Activated CD4-positive, alpha-beta T cell treated with anti-CD3 and anti-CD28 coated beads, Interleukin-2, amount 10 ng/mL, durations not matched to agents 7 days and 5 days (primary cell): ENCODE measurements at regions not wholly inside any gene's neighbourhood (a gene's known extent, or its start where the extent isn't known, plus 50 kb on each side); places are given as distances from the start of the nearest gene placed in this dataset.
"Not testable (repeated sequence)": the region's sequence is repeated elsewhere in the genome, so short reads cannot be mapped to it uniquely, and the experiment has no call there.

Experiments used
- CTCF ChIA-PET: fragments of 350-600 bp; sonication (Branson Sonifier 250); formaldehyde crosslinking; loops from one replicate; lab custom pipeline; 2021; ENCODE audit warnings: antibody characterized with exemption; lab: Charles Lee
- POLR2A ChIA-PET: fragments of 350-600 bp; sonication (Branson Sonifier 250); formaldehyde crosslinking; loops from one replicate; lab custom pipeline; 2021; ENCODE audit warnings: antibody characterized with exemption; lab: Charles Lee
- DNase-seq: peaks from one replicate; pipeline ENCODE4 v3.0.0-alpha.2; 2020
- H3K27ac Mint-ChIP-seq: one replicate; pipeline ENCODE4 v1.8.0; 2021; ENCODE audit warnings: mild to moderate bottlenecking, moderate library complexity, mixed read lengths
- H3K27me3 Mint-ChIP-seq: one replicate; pipeline ENCODE4 v1.8.0; 2021; ENCODE audit warnings: mixed read lengths
- H3K36me3 Mint-ChIP-seq: one replicate; pipeline ENCODE4 v1.8.0; 2021; ENCODE audit warnings: low read depth, mixed read lengths
- H3K4me1 Mint-ChIP-seq: one replicate; pipeline ENCODE4 v1.8.0; 2021; ENCODE audit warnings: mixed read lengths
- H3K4me3 Mint-ChIP-seq: one replicate; pipeline ENCODE4 v1.8.0; 2021; ENCODE audit warnings: mild to moderate bottlenecking, moderate library complexity, mixed read lengths
- H3K9me3 Mint-ChIP-seq: one replicate; pipeline ENCODE4 v1.8.0; 2021; ENCODE audit warnings: mixed read lengths

DNA sequence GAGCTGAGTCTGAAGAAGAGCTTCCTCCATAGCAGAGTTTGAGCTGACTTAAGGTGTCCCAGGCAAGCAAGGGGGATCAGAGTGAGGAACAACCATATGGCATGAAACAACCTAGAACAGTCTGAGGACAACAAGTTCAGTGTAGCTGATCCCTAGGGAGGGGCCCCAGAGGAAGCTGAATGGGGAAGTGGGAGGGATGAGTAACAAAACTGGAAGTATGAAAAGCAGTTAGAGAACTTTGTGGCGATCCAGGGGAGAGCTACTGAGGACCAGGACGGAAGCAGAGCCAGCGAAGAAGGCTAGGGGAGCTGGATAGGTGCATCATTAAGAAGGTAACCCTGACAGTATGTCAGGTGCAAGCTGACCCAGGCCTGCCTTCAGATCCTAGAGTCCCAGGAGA, 580.8 kb downstream of the BNC2 start:
- H3K36me3 Mint-ChIP-seq, result no peaks in the 10 kb centered on the region
- DNase-seq, result no peak
- no peak overlapping the region for H3K27ac Mint-ChIP-seq
- CTCF ChIA-PET, result no interaction called here
- no peaks in the 10 kb centered on the region for H3K4me1 Mint-ChIP-seq
- no peaks in the 10 kb centered on the region for H3K9me3 Mint-ChIP-seq
- H3K4me3 Mint-ChIP-seq, result no peak overlapping the region
- POLR2A ChIA-PET, result no interaction called here
- no peaks in the 10 kb centered on the region for H3K27me3 Mint-ChIP-seq

GRCh38 chr9:16290169-16290568, 580.3 kb downstream of the BNC2 start:
- Mint-ChIP-seq H3K36me3 (no peaks in the 10 kb centered on the region), H3K4me3 (no peak overlapping the region), H3K4me1 (no peaks in the 10 kb centered on the region), H3K9me3 (no peaks in the 10 kb centered on the region), H3K27me3 (no peaks in the 10 kb centered on the region), H3K27ac (no peak overlapping the region)
- POLR2A ChIA-PET, result no interaction called here
- CTCF ChIA-PET, result no interaction called here
- no peak for DNase-seq

DNA sequence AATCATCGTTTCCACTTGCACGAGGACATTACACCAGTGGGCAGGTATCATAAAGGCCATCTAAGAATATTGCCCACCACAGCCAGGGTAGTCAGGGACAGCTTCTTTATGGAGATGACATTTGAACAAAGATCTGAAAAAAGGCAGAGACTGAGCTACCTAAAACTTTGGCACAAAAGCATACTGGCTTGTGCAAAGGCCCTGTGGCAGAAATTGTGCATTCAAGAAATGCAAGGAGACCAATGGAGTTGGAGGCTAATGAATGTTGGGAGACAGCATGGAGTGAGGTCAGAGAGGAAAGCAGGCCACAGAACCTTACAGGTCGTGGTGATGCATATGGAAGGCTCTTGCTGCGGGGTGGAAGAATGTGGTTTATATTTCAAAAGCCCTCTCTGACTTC, 578.5 kb downstream of the BNC2 start:
- Mint-ChIP-seq H3K27me3 (no peaks in the 10 kb centered on the region), H3K9me3 (no peaks in the 10 kb centered on the region), H3K4me3 (no peak overlapping the region), H3K36me3 (no peaks in the 10 kb centered on the region), H3K27ac (no peak overlapping the region), H3K4me1 (no peaks in the 10 kb centered on the region)
- ChIA-PET POLR2A (no interaction called here), CTCF (no interaction called here)
- no peak for DNase-seq

DNA sequence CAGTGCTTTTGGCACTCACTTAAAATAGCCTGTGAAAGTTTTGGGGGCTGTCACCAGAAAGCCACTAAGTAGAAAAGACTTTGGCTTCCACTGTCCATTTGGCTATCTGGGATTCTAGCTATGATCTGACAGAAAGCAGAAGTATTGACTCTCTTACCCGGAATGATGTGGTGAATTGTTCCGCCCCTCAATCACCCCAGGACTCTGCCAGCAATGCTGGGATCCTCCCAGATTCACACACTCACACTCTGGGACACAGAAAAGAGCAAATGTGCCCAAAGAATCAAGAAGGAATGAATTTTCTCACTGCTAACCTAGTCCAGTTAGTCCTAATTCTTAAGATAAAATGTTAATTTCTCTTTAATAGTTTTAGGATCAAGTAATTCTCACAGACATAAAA, 576.9 kb downstream of the BNC2 start:
- Mint-ChIP-seq H3K27me3 (no peaks in the 10 kb centered on the region), H3K36me3 (no peaks in the 10 kb centered on the region), H3K4me3 (no peak overlapping the region), H3K4me1 (no peaks in the 10 kb centered on the region), H3K9me3 (no peaks in the 10 kb centered on the region), H3K27ac (no peak overlapping the region)
- ChIA-PET CTCF (no interaction called here), POLR2A (no interaction called here)
- no peak for DNase-seq

GRCh38 chr9:16294133-16294770, 576.2 kb downstream of the BNC2 start:
- DNase-seq, result no peak
- Mint-ChIP-seq H3K36me3 (no peaks in the 10 kb centered on the region), H3K4me3 (no peak overlapping the region), H3K27ac (no peak overlapping the region), H3K4me1 (no peaks in the 10 kb centered on the region), H3K27me3 (no peaks in the 10 kb centered on the region), H3K9me3 (no peaks in the 10 kb centered on the region)
- CTCF ChIA-PET, result no interaction called here
- POLR2A ChIA-PET, result no interaction called here

- H3K4me1 Mint-ChIP-seq, H3K4me3 Mint-ChIP-seq, POLR2A ChIA-PET, H3K27ac Mint-ChIP-seq, H3K27me3 Mint-ChIP-seq, CTCF ChIA-PET, H3K36me3 Mint-ChIP-seq, DNase-seq, H3K9me3 Mint-ChIP-seq: not testable (repeated sequence)
These were observed 575.5 kb downstream of the BNC2 start for GRCh38 chr9:16294940-16295339.

DNA sequence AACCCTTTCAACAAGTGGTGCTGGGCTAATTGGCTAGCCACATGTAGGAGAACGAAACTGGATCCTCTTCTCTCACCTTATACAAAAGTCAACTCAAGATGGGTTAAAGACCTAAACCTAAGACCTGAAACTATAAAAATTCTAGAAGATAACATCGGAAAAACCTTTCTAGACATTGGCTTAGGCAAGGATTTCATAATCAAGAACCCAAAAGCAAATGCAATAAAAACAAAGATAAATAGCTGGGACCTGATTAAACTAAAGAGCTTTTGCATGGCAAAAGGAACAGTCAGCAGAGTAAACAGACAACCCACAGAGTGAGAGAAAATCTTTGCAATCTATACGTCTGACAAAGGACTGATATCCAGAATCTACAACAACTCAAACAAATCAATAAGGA, 571.1 kb downstream of the BNC2 start:
- H3K36me3 Mint-ChIP-seq, POLR2A ChIA-PET, H3K4me3 Mint-ChIP-seq, H3K9me3 Mint-ChIP-seq, H3K27ac Mint-ChIP-seq, CTCF ChIA-PET, DNase-seq, H3K27me3 Mint-ChIP-seq, H3K4me1 Mint-ChIP-seq: not testable (repeated sequence)

- no peak for DNase-seq
- H3K27me3 Mint-ChIP-seq, result no peaks in the 10 kb centered on the region
- H3K9me3 Mint-ChIP-seq, result peaks cover 2% of the 10 kb centered on the region
- H3K4me3 Mint-ChIP-seq, result no peak overlapping the region
- H3K36me3 Mint-ChIP-seq, result no peaks in the 10 kb centered on the region
- CTCF ChIA-PET, result no interaction called here
- H3K27ac Mint-ChIP-seq, result no peak overlapping the region
- POLR2A ChIA-PET, result no interaction called here
- H3K4me1 Mint-ChIP-seq, result no peaks in the 10 kb centered on the region
These were observed 567.0 kb downstream of the BNC2 start for GRCh38 chr9:16303506-16303905.

DNA sequence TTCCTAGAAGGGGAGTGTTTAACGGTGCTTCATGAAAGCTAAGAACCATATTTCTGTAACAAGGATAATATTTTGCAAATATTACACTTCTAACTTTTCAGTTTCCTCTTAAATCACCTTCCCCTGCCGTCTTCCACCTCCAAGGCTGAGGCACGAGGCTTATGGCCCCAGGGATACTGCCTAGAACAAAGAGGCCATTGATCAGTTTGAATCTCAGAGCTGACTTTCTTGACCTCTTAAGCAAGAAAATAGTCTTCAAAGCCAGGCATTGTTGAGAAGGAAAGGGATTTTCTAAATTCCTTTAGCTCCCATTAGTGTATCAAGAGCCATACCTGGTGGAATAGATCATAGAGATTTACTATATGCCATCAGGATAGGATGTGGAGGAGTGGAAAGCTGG, 566.2 kb downstream of the BNC2 start:
- POLR2A ChIA-PET, result no interaction called here
- Mint-ChIP-seq H3K36me3 (no peaks in the 10 kb centered on the region), H3K27me3 (no peaks in the 10 kb centered on the region), H3K9me3 (peaks cover 2% of the 10 kb centered on the region), H3K4me3 (no peak overlapping the region), H3K27ac (no peak overlapping the region), H3K4me1 (no peaks in the 10 kb centered on the region)
- CTCF ChIA-PET, result no interaction called here
- no peak for DNase-seq

DNA sequence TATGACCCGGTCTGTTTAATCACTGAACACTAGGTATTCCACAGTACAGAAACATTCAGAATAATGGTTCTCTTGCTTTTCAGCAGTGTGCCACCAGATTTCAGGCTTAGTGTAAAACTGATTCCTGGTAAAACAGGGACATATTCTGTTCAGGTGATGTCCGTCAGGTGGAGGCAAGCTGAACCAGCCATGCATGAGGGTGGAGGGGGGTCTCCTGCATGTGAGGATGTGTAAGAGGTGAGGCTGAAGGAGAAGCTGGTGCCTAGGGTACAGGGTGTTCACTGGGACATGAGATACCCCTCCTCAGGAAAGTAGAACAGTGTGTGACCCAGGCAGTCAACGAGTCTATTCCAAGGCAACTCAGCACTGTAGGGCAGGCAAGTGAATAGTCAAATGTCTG, 563.9 kb downstream of the BNC2 start:
- ChIA-PET POLR2A (no interaction called here), CTCF (interaction anchor here (1.1 kb wide), 2 partner anchors 9 to 36 kb away, joined by 3 read pairs; no protein-coding TSS in a partner anchor)
- Mint-ChIP-seq H3K4me3 (no peak overlapping the region), H3K27me3 (no peaks in the 10 kb centered on the region), H3K9me3 (peaks cover 2% of the 10 kb centered on the region), H3K36me3 (no peaks in the 10 kb centered on the region), H3K27ac (no peak overlapping the region), H3K4me1 (no peaks in the 10 kb centered on the region)
- DNase-seq, result no peak

GRCh38 chr9:16307626-16308195, 562.8 kb downstream of the BNC2 start:
- no peak overlapping the region for H3K27ac Mint-ChIP-seq
- H3K9me3 Mint-ChIP-seq, result no peaks in the 10 kb centered on the region
- CTCF ChIA-PET, result no interaction called here

GRCh38 chr9:16308645-16309044, 561.8 kb downstream of the BNC2 start:
- ChIA-PET CTCF (no interaction called here), POLR2A (no interaction called here)
- no peaks in the 10 kb centered on the region for H3K4me1 Mint-ChIP-seq
- no peaks in the 10 kb centered on the region for H3K9me3 Mint-ChIP-seq
- H3K27me3 Mint-ChIP-seq, result no peaks in the 10 kb centered on the region
- H3K36me3 Mint-ChIP-seq, result no peaks in the 10 kb centered on the region
- no peak overlapping the region for H3K4me3 Mint-ChIP-seq
- DNase-seq, result no peak
- H3K27ac Mint-ChIP-seq, result no peak overlapping the region

More at GRCh38 chr9:16307626-16308195, 562.8 kb downstream of the BNC2 start:
- no peaks in the 10 kb centered on the region for H3K36me3 Mint-ChIP-seq
- POLR2A ChIA-PET, result no interaction called here
- no peaks in the 10 kb centered on the region for H3K27me3 Mint-ChIP-seq
- no peak overlapping the region for H3K4me3 Mint-ChIP-seq
- DNase-seq, result no peak
- H3K4me1 Mint-ChIP-seq, result no peaks in the 10 kb centered on the region

- POLR2A ChIA-PET, result no interaction called here
- Mint-ChIP-seq H3K27ac (no peak overlapping the region), H3K36me3 (no peaks in the 10 kb centered on the region), H3K27me3 (no peaks in the 10 kb centered on the region), H3K9me3 (no peaks in the 10 kb centered on the region), H3K4me1 (no peaks in the 10 kb centered on the region), H3K4me3 (no peak overlapping the region)
- DNase-seq, result no peak
- CTCF ChIA-PET, result no interaction called here
These were observed 561.4 kb downstream of the BNC2 start for GRCh38 chr9:16309082-16309468.
